Fibroblast of lung (primary cell): ENCODE measurements at regions not wholly inside any gene's neighbourhood (a gene's known extent, or its start where the extent isn't known, plus 50 kb on each side); places are given as distances from the start of the nearest gene placed in this dataset.

Experiments used
- DNase-seq, 2 donors: peaks; one replicate each; pipeline versions ENCODE4 v3.0.0 to v3.0.0-alpha.2; 2010; ENCODE audit warnings: low read depth in 2 of 2
- H2AFZ ChIP-seq: 2 replicates; pipeline ENCODE4 v1.5.1; 2012; ENCODE audit warnings: low read length, control low read depth, inconsistent platforms
- H3K27ac ChIP-seq: 2 replicates; pipeline ENCODE4 v1.5.1; 2011; ENCODE audit warnings: low read length, control low read depth; ENCODE audit not compliant: insufficient read depth
- H3K27me3 ChIP-seq: 2 replicates; pipeline ENCODE4 v1.5.1; 2011; ENCODE audit warnings: mild to moderate bottlenecking, low read length; ENCODE audit not compliant: control insufficient read depth, insufficient read depth
- H3K36me3 ChIP-seq: 2 replicates; pipeline ENCODE4 v1.5.1; 2011; ENCODE audit warnings: low read length; ENCODE audit not compliant: control insufficient read depth, insufficient read depth
- H3K4me1 ChIP-seq: 2 replicates; pipeline ENCODE4 v1.5.1; 2011; ENCODE audit warnings: low read length; ENCODE audit not compliant: control insufficient read depth, insufficient read depth; ENCODE audit errors: extremely low read depth
- H3K4me2 ChIP-seq: 2 replicates; pipeline ENCODE4 v1.5.1; 2011; ENCODE audit warnings: low read length, control low read depth; ENCODE audit not compliant: insufficient read depth; ENCODE audit errors: extremely low read depth
- H3K4me3 ChIP-seq, 4 experiments: fragments of 200-600 bp in 1 of 4; sonication (generic) in 1 of 4; replicated peaks in 1 of 4; 2 replicates each; pipeline ENCODE4 v1.5.1; 2011 to 2016; ENCODE audit warnings: low read length in 4 of 4, low read depth in 3 of 4, mild to moderate bottlenecking in 3 of 4, control low read depth in 2 of 4, inconsistent platforms in 1 of 4, mixed read lengths in 1 of 4; ENCODE audit not compliant: insufficient read depth in 1 of 4; ENCODE audit errors: control extremely low read depth in 1 of 4
- H3K79me2 ChIP-seq: 2 replicates; pipeline ENCODE4 v1.5.1; 2012; ENCODE audit warnings: mild to moderate bottlenecking, low read length, inconsistent platforms; ENCODE audit not compliant: control insufficient read depth, insufficient read depth
- H3K9ac ChIP-seq: 2 replicates; pipeline ENCODE4 v1.5.1; 2011; ENCODE audit warnings: mild to moderate bottlenecking, low read length, control low read depth; ENCODE audit not compliant: insufficient read depth
- H3K9me3 ChIP-seq: 2 replicates; pipeline ENCODE4 v1.5.1; 2012; ENCODE audit warnings: low read depth, low read length; ENCODE audit not compliant: control insufficient read depth, insufficient read depth
- H4K20me1 ChIP-seq: 2 replicates; pipeline ENCODE4 v1.5.1; 2011; ENCODE audit warnings: low read length; ENCODE audit not compliant: control insufficient read depth, insufficient read depth; ENCODE audit errors: extremely low read depth
- EZH2 ChIP-seq: IDR thresholded peaks from 2 replicates; pipeline ENCODE4 v1.5.1; 2012; ENCODE audit warnings: low read length, control low read depth, mild to moderate bottlenecking; ENCODE audit errors: missing control alignments
- TF ChIP-seq, protein P1 (sequence below), 2 donors: IDR thresholded peaks in 1 of 2; conservative IDR thresholded peaks in 1 of 2; 1 replicate in 1 of 2; 2 replicates in 1 of 2; pipeline ENCODE4 v1.5.1; 2011 to 2012; ENCODE audit warnings: low read length in 2 of 2, control low read depth in 1 of 2, inconsistent platforms in 1 of 2, low read depth in 1 of 2, mild to moderate bottlenecking in 1 of 2

GRCh38 chr10:83647526-83647925, 491.8 kb upstream of the GHITM start:
- no peaks in the 10 kb centered on the region for H4K20me1 ChIP-seq
- H3K79me2 ChIP-seq = no peaks in the 10 kb centered on the region
- no peaks in the 10 kb centered on the region for H3K9me3 ChIP-seq
- TF ChIP-seq, protein P1, sequence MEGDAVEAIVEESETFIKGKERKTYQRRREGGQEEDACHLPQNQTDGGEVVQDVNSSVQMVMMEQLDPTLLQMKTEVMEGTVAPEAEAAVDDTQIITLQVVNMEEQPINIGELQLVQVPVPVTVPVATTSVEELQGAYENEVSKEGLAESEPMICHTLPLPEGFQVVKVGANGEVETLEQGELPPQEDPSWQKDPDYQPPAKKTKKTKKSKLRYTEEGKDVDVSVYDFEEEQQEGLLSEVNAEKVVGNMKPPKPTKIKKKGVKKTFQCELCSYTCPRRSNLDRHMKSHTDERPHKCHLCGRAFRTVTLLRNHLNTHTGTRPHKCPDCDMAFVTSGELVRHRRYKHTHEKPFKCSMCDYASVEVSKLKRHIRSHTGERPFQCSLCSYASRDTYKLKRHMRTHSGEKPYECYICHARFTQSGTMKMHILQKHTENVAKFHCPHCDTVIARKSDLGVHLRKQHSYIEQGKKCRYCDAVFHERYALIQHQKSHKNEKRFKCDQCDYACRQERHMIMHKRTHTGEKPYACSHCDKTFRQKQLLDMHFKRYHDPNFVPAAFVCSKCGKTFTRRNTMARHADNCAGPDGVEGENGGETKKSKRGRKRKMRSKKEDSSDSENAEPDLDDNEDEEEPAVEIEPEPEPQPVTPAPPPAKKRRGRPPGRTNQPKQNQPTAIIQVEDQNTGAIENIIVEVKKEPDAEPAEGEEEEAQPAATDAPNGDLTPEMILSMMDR (conservative IDR thresholded peaks at IDR 0.05 in 1 of 2, IDR thresholded peaks at IDR 0.05 in 1 of 2; ENCODE audit: low read depth in 1 of 2, low read length in 2 of 2) = no peak
- no peak for TF ChIP-seq EZH2
- H3K4me2 ChIP-seq = no peak overlapping the region
- no peak for DNase-seq
- no peaks in the 10 kb centered on the region for H3K4me1 ChIP-seq
- H3K27me3 ChIP-seq = no peaks in the 10 kb centered on the region
- no peaks in the 10 kb centered on the region for H3K36me3 ChIP-seq
- H3K4me3 ChIP-seq = no peak overlapping the region
- H3K27ac ChIP-seq = no peak overlapping the region
- H2AFZ ChIP-seq = no peak overlapping the region
- H3K9ac ChIP-seq = no peak overlapping the region

DNA sequence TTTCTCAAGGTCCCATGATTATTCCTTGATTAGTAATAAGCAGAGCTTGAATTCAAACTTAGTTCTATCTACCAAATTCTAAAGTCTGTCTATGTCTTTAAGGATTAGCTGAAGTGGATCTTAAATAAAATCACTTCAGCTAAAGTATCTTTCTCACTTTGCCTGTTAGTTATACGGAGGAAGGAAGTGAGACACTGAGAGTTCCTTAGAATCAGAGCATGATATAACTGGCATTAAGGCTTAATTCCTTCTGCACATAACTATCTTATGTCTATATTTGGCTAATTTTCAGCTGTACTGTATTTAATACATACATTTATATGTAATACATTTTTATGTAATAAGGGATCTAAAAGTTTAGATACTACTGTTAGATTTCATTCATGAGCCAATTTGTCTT, 491.1 kb upstream of the GHITM start:
- no peaks in the 10 kb centered on the region for H3K9me3 ChIP-seq
- H4K20me1 ChIP-seq = no peaks in the 10 kb centered on the region
- no peak overlapping the region for H3K4me2 ChIP-seq
- H3K27ac ChIP-seq = no peak overlapping the region
- TF ChIP-seq EZH2 = no peak
- TF ChIP-seq, protein P1 (conservative IDR thresholded peaks at IDR 0.05 in 1 of 2, IDR thresholded peaks at IDR 0.05 in 1 of 2; ENCODE audit: low read depth in 1 of 2, low read length in 2 of 2) = no peak
- H2AFZ ChIP-seq = no peak overlapping the region
- no peaks in the 10 kb centered on the region for H3K4me1 ChIP-seq
- H3K79me2 ChIP-seq = no peaks in the 10 kb centered on the region
- no peak overlapping the region for H3K9ac ChIP-seq
- no peak for DNase-seq
- no peak overlapping the region for H3K4me3 ChIP-seq
- H3K36me3 ChIP-seq = no peaks in the 10 kb centered on the region
- no peaks in the 10 kb centered on the region for H3K27me3 ChIP-seq

- Histone ChIP-seq H2AFZ (no peak overlapping the region), H3K79me2 (no peaks in the 10 kb centered on the region)
Observed at GRCh38 chr10:83649471-83649870, 489.8 kb upstream of the GHITM start.

More at GRCh38 chr10:83649471-83649870, 489.8 kb upstream of the GHITM start:
- Histone ChIP-seq H4K20me1 (no peaks in the 10 kb centered on the region), H3K4me2 (no peak overlapping the region), H3K9me3 (no peaks in the 10 kb centered on the region), H3K36me3 (no peaks in the 10 kb centered on the region), H3K4me3 (no peak overlapping the region), H3K4me1 (no peaks in the 10 kb centered on the region), H3K9ac (no peak overlapping the region), H3K27ac (no peak overlapping the region), H3K27me3 (no peaks in the 10 kb centered on the region)
- TF ChIP-seq, protein P1 (conservative IDR thresholded peaks at IDR 0.05 in 1 of 2, IDR thresholded peaks at IDR 0.05 in 1 of 2; ENCODE audit: low read depth in 1 of 2, low read length in 2 of 2) = no peak
- no peak for TF ChIP-seq EZH2
- DNase-seq = no peak
